Loucy (cell line): ENCODE measurements at regions not wholly inside any gene's neighbourhood (a gene's known extent, or its start where the extent isn't known, plus 50 kb on each side); places are given as distances from the start of the nearest gene placed in this dataset.

Source experiments
- CTCF ChIP-seq: fragments of 200-600 bp; sonication (generic); conservative IDR thresholded peaks from 2 replicates; pipeline ENCODE4 v1.5.1; 2014; ENCODE audit warnings: mild to moderate bottlenecking, antibody characterized with exemption, low read length
- EZH2phosphoT487 ChIP-seq: fragments of 200-600 bp; IDR thresholded peaks from 2 replicates; pipeline ENCODE4 v1.6.1; 2018; ENCODE audit warnings: antibody characterized with exemption, mild to moderate bottlenecking, moderate library complexity, borderline replicate concordance

GRCh38 chr2:183773775-183774174 is 649.5 kb downstream of the NUP35 start:
- TF ChIP-seq CTCF (no peak), EZH2phosphoT487 (no peak)
